ENCODE measurements at regions not wholly inside any gene's neighbourhood (a gene's known extent, or its start where the extent isn't known, plus 50 kb on each side); places are given as distances from the start of the nearest gene placed in this dataset.

- no peak for TF ChIP-seq POLR2AphosphoS5 (IDR thresholded peaks at IDR 0.05)
- TF ChIP-seq, protein P1, sequence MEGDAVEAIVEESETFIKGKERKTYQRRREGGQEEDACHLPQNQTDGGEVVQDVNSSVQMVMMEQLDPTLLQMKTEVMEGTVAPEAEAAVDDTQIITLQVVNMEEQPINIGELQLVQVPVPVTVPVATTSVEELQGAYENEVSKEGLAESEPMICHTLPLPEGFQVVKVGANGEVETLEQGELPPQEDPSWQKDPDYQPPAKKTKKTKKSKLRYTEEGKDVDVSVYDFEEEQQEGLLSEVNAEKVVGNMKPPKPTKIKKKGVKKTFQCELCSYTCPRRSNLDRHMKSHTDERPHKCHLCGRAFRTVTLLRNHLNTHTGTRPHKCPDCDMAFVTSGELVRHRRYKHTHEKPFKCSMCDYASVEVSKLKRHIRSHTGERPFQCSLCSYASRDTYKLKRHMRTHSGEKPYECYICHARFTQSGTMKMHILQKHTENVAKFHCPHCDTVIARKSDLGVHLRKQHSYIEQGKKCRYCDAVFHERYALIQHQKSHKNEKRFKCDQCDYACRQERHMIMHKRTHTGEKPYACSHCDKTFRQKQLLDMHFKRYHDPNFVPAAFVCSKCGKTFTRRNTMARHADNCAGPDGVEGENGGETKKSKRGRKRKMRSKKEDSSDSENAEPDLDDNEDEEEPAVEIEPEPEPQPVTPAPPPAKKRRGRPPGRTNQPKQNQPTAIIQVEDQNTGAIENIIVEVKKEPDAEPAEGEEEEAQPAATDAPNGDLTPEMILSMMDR (IDR thresholded peaks at IDR 0.05): no peak
Observed at GRCh38 chr7:3128857-3129490, 85.3 kb upstream of the CARD11 start.
